ENCODE measurements at regions not wholly inside any gene's neighbourhood (a gene's known extent, or its start where the extent isn't known, plus 50 kb on each side); places are given as distances from the start of the nearest gene placed in this dataset.

- TF ChIP-seq CTCF (IDR thresholded peaks at IDR 0.05) (no peak), POLR2A (IDR thresholded peaks at IDR 0.05) (no peak)
Observed at GRCh38 chr4:38298868-38299713, 338.9 kb downstream of the PTTG2 start.
